SK-N-MC (cell line): ENCODE measurements at regions not wholly inside any gene's neighbourhood (a gene's known extent, or its start where the extent isn't known, plus 50 kb on each side); places are given as distances from the start of the nearest gene placed in this dataset.

ENCODE experiments used
- EZH2 ChIP-seq: fragments of 200-600 bp; sonication (generic); IDR thresholded peaks from one replicate; pipeline ENCODE4 v1.6.1; 2017; ENCODE audit warnings: antibody characterized with exemption
- POLR2AphosphoS5 ChIP-seq: IDR thresholded peaks from 2 replicates; pipeline ENCODE4 v1.6.1; 2012; ENCODE audit warnings: mild to moderate bottlenecking, low read depth, low read length, borderline replicate concordance

- TF ChIP-seq EZH2: no peak
- no peak for TF ChIP-seq POLR2AphosphoS5
Measured at GRCh38 chr18:8959551-8960135, 142.9 kb upstream of the NDUFV2 start.
